ENCODE measurements at regions not wholly inside any gene's neighbourhood (a gene's known extent, or its start where the extent isn't known, plus 50 kb on each side); places are given as distances from the start of the nearest gene placed in this dataset.
A peak's percentile ranks its signal among the peaks of the same experiment; 100 is the strongest.

DNA sequence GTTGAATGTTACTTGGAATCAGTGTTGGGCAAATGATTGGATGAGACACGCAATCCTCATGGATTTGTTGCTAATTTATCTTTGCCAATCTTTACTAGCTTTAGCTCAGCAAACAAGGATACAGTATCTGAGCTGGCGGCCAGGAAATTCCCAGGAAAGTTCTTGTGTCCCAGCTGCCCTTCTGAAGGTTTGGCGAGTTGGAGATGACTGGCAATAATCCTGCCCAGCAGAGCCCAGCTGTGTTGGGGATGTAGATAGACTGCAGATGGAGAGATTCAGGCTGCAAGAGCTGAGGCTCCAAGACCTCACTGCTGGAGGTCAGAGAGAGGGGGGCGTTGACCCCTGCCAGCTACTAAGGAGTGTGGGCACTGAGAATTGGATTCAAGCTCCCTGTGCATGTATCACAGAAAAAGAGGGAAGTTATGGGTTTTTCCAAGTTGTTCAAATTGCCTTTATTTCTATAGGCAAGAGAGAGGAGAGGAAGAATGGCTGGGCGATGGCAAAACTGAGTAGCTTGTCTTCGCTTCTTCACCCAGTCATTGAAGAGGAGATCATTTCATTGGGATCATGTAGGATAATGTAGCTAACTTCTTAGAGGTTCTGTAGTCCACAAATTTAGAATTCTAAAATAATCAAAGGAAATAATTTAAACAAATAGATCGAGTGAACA is 506.8 kb upstream of the LRATD1 start:
- no peak for DNase-seq

GRCh38 chr2:14126846-14127245 is 505.7 kb upstream of the LRATD1 start:
- no peak for DNase-seq

DNA sequence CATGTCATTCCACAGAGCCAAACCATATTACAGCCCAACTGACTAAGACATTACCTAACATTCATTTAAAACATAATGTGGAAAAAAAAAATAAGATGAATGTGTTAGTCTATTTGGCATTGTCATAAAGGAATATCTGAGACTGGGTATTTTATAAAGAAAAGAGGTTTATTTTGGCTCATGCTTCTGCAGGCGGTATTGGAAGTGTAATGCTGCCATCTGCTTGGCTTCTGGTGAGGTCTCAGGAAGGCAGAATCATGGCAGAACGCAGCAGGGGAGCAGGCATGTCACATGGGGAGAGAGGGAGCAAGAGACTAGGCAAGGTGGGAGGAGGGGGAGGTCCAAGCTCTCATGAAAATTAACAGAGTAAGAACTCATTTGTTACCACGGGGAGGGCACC is 504.8 kb upstream of the LRATD1 start:
- no peak for DNase-seq

DNA sequence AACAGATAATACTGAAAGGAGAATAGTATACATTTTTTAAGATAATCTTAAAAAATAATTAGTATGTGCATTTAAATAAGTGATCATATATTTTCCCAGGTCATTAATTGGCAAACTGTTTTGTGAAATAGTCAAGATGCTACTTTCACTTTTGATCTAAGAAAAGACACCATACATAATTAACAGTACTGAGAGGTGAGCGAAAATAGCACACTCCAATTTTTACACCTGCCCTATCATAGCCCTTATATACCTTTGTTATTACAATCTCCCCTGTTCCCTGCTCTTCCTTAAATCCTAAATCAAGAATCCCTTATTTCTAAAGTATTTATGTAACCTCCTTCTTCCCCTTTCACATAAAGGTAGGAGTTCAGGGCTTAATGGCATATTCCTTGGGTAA is 500.1 kb upstream of the LRATD1 start:
- no peak for DNase-seq

DNA sequence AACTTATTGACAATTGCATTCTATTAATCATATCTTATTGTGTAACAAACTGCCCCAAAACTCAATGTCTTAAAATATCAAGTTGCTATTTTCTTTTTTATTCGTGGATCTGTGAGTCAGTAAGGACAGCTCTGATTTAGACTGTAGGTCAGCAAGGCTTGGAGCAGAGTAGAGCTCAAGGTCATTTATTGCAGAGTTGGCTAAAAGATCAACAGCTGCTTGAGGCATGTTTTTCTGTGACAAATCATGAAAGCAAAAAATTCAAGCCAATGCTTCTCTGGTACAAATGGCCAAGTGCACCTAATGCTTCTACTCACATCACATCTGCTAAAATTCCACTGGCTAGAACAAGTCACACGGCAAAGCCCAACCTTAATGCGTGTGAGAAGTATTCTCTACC is 497.7 kb upstream of the LRATD1 start:
- no peak for DNase-seq

GRCh38 chr2:14136030-14136429 is 496.5 kb upstream of the LRATD1 start:
- no peak for DNase-seq

DNA sequence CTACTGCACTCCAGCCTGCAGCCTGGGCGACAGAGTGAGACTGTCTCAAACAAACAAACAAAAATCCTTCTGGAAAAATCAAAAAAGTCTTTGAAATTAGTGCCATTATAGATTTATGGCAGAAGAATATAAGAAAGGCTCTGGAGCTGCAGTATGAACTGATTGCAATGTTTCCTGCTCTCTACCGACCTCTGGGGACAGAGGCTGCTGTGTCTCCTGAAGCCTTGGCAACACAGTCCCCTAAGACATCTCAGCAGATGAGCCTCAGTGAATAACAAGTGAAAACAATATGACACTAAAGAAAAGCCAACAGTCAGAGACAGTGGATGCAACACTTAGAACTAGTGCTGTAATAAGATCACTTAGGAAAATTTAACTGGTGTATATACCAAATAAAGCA is 494.9 kb upstream of the LRATD1 start:
- DNase-seq = no peak

DNA sequence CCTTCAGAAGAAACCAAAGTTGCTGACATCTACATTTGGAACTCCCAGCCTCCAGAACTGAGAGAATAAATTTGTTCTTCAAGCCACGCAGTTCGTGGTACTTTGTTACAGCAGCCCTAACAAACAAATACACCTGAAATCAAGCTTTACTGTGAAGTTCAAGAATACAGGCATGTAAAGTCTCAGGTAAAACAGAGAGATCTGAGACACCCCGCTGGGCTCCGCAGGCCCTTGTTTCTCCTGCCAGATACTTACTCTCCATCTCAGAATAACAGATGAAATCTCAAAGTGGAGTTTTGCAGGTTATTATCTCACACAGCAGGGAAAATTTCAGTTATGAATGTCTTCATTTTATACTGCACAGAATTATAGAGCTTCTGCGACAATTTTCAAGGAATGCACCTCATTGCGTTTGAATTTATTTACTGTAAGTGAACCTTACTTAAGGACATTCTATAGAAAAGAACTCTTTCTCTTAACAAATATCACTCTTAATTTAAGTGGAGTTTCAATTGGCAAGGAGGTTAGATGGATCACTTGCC is 492.4 kb upstream of the LRATD1 start:
- no peak for DNase-seq

GRCh38 chr2:14143435-14143834 is 489.1 kb upstream of the LRATD1 start:
- DNase-seq = no peak

- peak; percentile 28 for DNase-seq
These were observed 484.3 kb upstream of the LRATD1 start for GRCh38 chr2:14148216-14148615.

GRCh38 chr2:14157816-14158215 is 474.7 kb upstream of the LRATD1 start:
- DNase-seq = no peak

GRCh38 chr2:14180333-14180732 is 452.2 kb upstream of the LRATD1 start:
- no peak for DNase-seq

GRCh38 chr2:14182227-14182946 is 450.1 kb upstream of the LRATD1 start:
- DNase-seq = no peak

DNA sequence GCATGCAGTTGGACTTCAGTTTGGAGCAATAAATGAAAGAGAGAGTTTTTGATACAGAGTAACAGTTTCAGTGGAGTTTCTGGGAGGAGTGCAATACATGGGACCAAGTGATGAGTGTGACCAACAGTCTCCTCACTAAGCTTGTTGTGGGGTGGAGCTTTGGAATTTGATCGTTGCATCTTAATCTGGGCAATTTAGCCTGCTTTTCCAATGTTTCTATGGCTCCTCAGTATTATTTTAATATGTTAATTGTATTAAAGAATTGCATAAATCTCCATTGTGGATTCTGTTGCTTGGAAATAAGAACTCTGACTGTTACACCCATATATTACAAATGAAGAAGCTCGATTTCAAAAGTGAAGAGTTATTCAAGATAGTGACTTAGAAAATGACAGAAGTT is 446.6 kb upstream of the LRATD1 start:
- no peak for DNase-seq

- no peak for DNase-seq
These were observed 444.1 kb upstream of the LRATD1 start for GRCh38 chr2:14188446-14188845.

GRCh38 chr2:14189929-14190328 is 442.6 kb upstream of the LRATD1 start:
- DNase-seq = peak; percentile 43

- DNase-seq = no peak
These were observed 438.3 kb upstream of the LRATD1 start for GRCh38 chr2:14194233-14194632.

- DNase-seq = no peak
These were observed 435.2 kb upstream of the LRATD1 start for GRCh38 chr2:14197293-14197692.

DNA sequence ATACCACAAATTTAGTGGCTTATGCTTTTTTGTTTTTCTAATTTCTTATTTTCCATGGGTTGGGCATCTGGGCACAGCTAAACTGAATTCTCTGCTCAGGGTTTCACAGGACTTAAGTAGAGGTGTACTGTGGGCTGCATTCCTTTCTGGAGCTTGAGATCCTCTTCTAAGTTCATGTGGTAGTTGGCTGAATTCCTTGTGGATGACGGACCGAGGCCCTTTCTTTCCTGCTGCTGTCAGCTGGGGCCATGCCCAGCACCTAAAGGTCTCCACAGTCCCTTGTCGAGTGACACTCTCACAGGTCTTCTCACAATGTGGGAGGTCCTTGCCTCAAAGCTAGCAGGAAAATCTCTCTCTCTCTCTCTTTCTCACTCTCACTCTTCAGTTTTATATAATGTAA is 433.5 kb upstream of the LRATD1 start:
- DNase-seq = no peak

DNA sequence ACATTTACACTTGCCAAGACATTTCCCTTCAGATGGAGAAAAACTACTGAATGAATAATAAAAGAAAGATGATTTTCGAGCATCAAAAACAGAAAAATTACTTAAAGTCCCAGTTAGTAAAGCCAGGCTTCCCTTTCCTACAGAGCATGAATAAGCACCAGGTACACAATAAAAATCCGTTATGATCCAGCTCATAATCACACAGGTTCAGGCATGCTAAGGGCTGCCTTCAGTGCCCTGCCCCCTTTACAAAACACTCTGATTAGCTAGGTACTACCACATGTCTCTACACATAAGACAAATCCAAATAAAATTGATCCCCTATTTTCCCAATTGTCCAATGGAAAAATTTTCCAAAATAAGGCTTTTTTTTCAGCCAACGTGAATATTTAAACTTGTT is 413.2 kb upstream of the LRATD1 start:
- no peak for DNase-seq

GRCh38 chr2:14220101-14220500 is 412.4 kb upstream of the LRATD1 start:
- DNase-seq = peak; percentile 26

GRCh38 chr2:14221466-14221865 is 411.1 kb upstream of the LRATD1 start:
- no peak for DNase-seq

GRCh38 chr2:14223576-14223975 is 408.9 kb upstream of the LRATD1 start:
- no peak for DNase-seq

DNA sequence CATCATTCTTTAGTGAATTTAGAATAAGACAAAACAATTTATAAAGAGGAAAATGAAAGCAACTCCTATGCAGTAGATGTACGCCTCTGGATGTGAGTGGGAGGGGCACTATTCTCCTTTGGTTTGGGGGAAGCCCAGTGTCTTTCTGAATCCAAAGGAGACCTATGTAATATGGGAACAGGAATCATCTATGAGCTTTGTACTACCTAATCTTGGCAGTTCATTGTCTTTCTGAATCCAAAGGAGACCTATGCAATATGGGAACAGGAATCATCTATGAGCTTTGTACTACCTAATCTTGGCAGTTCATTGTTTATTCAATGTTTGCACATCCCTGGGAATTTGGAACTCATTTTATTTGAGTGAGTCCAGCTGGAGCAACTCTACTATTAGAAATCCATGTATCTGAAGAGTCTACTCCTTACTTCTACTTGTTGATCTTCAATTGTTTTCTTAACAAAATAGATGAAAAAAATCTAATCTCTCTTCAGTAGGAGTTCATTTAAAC is 401.1 kb upstream of the LRATD1 start:
- no peak for DNase-seq
